ENCODE measurements at regions not wholly inside any gene's neighbourhood (a gene's known extent, or its start where the extent isn't known, plus 50 kb on each side); places are given as distances from the start of the nearest gene placed in this dataset.

- ChIA-PET POLR2A (no interaction called here), CTCF (no interaction called here)
Measured at GRCh38 chr3:46116996-46117395, 89.7 kb upstream of the XCR1 start.

- CTCF ChIA-PET: no interaction called here
- POLR2A ChIA-PET: no interaction called here
Measured at GRCh38 chr3:46114323-46114988, 87.2 kb upstream of the XCR1 start.

GRCh38 chr3:46113608-46114007 is 86.3 kb upstream of the XCR1 start:
- POLR2A ChIA-PET: no interaction called here
- CTCF ChIA-PET: no interaction called here

GRCh38 chr3:46112984-46113383 is 85.7 kb upstream of the XCR1 start:
- POLR2A ChIA-PET: no interaction called here
- CTCF ChIA-PET: no interaction called here

GRCh38 chr3:46112296-46112695 is 85.0 kb upstream of the XCR1 start:
- ChIA-PET CTCF (no interaction called here), POLR2A (no interaction called here)

- ChIA-PET CTCF (no interaction called here), POLR2A (no interaction called here)
Measured at GRCh38 chr3:46110701-46111493, 83.6 kb upstream of the XCR1 start.

- ChIA-PET CTCF (no interaction called here), POLR2A (no interaction called here)
Measured at GRCh38 chr3:46107682-46108081, 80.4 kb upstream of the XCR1 start.

GRCh38 chr3:46105306-46105919 is 78.1 kb upstream of the XCR1 start:
- POLR2A ChIA-PET: interaction anchor here (0.6 kb wide), 1 partner anchor 110 kb away, joined by 3 read pairs; no protein-coding TSS in a partner anchor
- CTCF ChIA-PET: interaction anchor here (1.5 to 2.3 kb wide), 2 partner anchors 21 to 264 kb away, joined by 5 to 7 read pairs; partner anchors contain the start of gene CCR5

- POLR2A ChIA-PET: interaction anchor here (0.6 kb wide), 1 partner anchor 111 kb away, joined by 3 read pairs; no protein-coding TSS in a partner anchor
- CTCF ChIA-PET: interaction anchor here (1.5 to 2.3 kb wide), 2 partner anchors 20 to 265 kb away, joined by 5 to 7 read pairs; partner anchors contain the start of gene CCR5
Measured at GRCh38 chr3:46104706-46105105, 77.4 kb upstream of the XCR1 start.

- ChIA-PET CTCF (interaction anchor here (0.8 kb wide), 1 partner anchor 105 kb away, joined by 3 read pairs; the partner anchor contains the start of gene CCR1), POLR2A (no interaction called here)
Measured at GRCh38 chr3:46102780-46103130, 75.5 kb upstream of the XCR1 start.

- ChIA-PET POLR2A (no interaction called here), CTCF (interaction anchor here (0.7 to 2.9 kb wide), 3 partner anchors 13 to 268 kb away, joined by 3 to 11 read pairs (median 4); partner anchors contain the start of genes CCR1 and CCR5)
Measured at GRCh38 chr3:46102059-46102779, 74.9 kb upstream of the XCR1 start.

- ChIA-PET CTCF (interaction anchor here (1.1 to 2.9 kb wide), 2 partner anchors 269 to 272 kb away, joined by 3 to 11 read pairs; partner anchors contain the start of gene CCR5), POLR2A (no interaction called here)
Measured at GRCh38 chr3:46100812-46101211, 73.5 kb upstream of the XCR1 start.

- POLR2A ChIA-PET: interaction anchor here (0.6 to 2.1 kb wide), 7 partner anchors 9 to 297 kb away, joined by 3 to 11 read pairs (median 4); partner anchors contain the start of gene CCR5
- CTCF ChIA-PET: interaction anchor here (1.0 to 3.8 kb wide), 10 partner anchors 8 to 277 kb away, joined by 3 to 17 read pairs (median 4); partner anchors contain the start of genes CCR1 and CCR5
Measured at GRCh38 chr3:46098319-46098761, 71.1 kb upstream of the XCR1 start.

- ChIA-PET POLR2A (interaction anchor here (0.9 to 2.1 kb wide), 3 partner anchors 8 to 278 kb away, joined by 4 to 11 read pairs (median 4); no protein-coding TSS in a partner anchor), CTCF (interaction anchor here (1.0 to 3.8 kb wide), 7 partner anchors 19 to 277 kb away, joined by 3 to 17 read pairs (median 4); partner anchors contain the start of gene CCR5)
Measured at GRCh38 chr3:46097691-46098241, 70.5 kb upstream of the XCR1 start.

GRCh38 chr3:46096781-46097180 is 69.5 kb upstream of the XCR1 start:
- POLR2A ChIA-PET: interaction anchor here (1.4 kb wide), 1 partner anchor 279 kb away, joined by 4 read pairs; no protein-coding TSS in a partner anchor
- CTCF ChIA-PET: interaction anchor here (0.6 to 3.8 kb wide), 4 partner anchors 18 to 282 kb away, joined by 3 to 17 read pairs (median 5); partner anchors contain the start of gene CCR5

- POLR2A ChIA-PET: no interaction called here
- CTCF ChIA-PET: interaction anchor here (1.2 to 3.8 kb wide), 2 partner anchors 18 to 282 kb away, joined by 4 to 17 read pairs; no protein-coding TSS in a partner anchor
Measured at GRCh38 chr3:46096336-46096735, 69.1 kb upstream of the XCR1 start.

- POLR2A ChIA-PET: no interaction called here
- CTCF ChIA-PET: interaction anchor here (1.2 to 3.8 kb wide), 2 partner anchors 17 to 278 kb away, joined by 3 to 17 read pairs; no protein-coding TSS in a partner anchor
Measured at GRCh38 chr3:46095307-46095706, 68.0 kb upstream of the XCR1 start.

GRCh38 chr3:46094506-46094905 is 67.2 kb upstream of the XCR1 start:
- ChIA-PET POLR2A (no interaction called here), CTCF (interaction anchor here (3.8 kb wide), 1 partner anchor 16 kb away, joined by 17 read pairs; no protein-coding TSS in a partner anchor)

GRCh38 chr3:46093966-46094365 is 66.7 kb upstream of the XCR1 start:
- POLR2A ChIA-PET: no interaction called here
- CTCF ChIA-PET: no interaction called here
